ENCODE measurements at regions not wholly inside any gene's neighbourhood (a gene's known extent, or its start where the extent isn't known, plus 50 kb on each side); places are given as distances from the start of the nearest gene placed in this dataset.
"Not testable (repeated sequence)": the region's sequence is repeated elsewhere in the genome, so short reads cannot be mapped to it uniquely, and the experiment has no call there.

GRCh38 chr17:54712798-54713197 lies 187.9 kb upstream of the TOM1L1 start:
- TF ChIP-seq CTCF (conservative IDR thresholded peaks at IDR 0.05; ENCODE audit: low read length); EZH2phosphoT487 (IDR thresholded peaks at IDR 0.05; ENCODE audit: borderline replicate concordance, low read depth, low read length): not testable (repeated sequence)
